Colonic mucosa (tissue), 4 donors: ENCODE measurements at regions not wholly inside any gene's neighbourhood (a gene's known extent, or its start where the extent isn't known, plus 50 kb on each side); places are given as distances from the start of the nearest gene placed in this dataset.

ENCODE experiments used
- DNase-seq: peaks from one replicate; pipeline ENCODE4 v3.0.0-alpha.2; 2020
- H3K27ac ChIP-seq: fragments of 200-600 bp; one replicate; pipeline ENCODE4 v1.8.0; 2021
- H3K27me3 ChIP-seq: fragments of 200-600 bp; one replicate; pipeline ENCODE4 v1.8.0; 2021
- H3K36me3 ChIP-seq: fragments of 200-600 bp; one replicate; pipeline ENCODE4 v1.8.0; 2021
- H3K4me1 ChIP-seq: fragments of 200-600 bp; one replicate; pipeline ENCODE4 v1.8.0; 2021; ENCODE audit warnings: mild to moderate bottlenecking
- H3K4me3 ChIP-seq: fragments of 200-600 bp; one replicate; pipeline ENCODE4 v1.8.0; 2021
- H3K9ac ChIP-seq, 2 donors: one replicate each; pipeline ENCODE4 v1.7.0; 2013; ENCODE audit warnings: control low read depth in 2 of 2, low read depth in 2 of 2, low read length in 2 of 2
- H3K9me3 ChIP-seq: fragments of 200-600 bp; one replicate; pipeline ENCODE4 v1.8.0; 2021
- CTCF ChIP-seq: fragments of 200-600 bp; IDR thresholded peaks from one replicate; pipeline ENCODE4 v1.8.0; 2022; ENCODE audit warnings: antibody characterized with exemption, mild to moderate bottlenecking
- intact Hi-C: fragments of 100-400 bp; cut with DNase I; formaldehyde crosslinking; loops from one replicate; pipeline ENCODE4 v1.14.1; 2022
- donor health status: healthy.
- donor health status: DM: no; HTN: no; CAD: no.
- donor health status: DM: no; HTN: no; CAD: no.

GRCh38 chr4:122973465-122973864 lies 51.1 kb upstream of the NUDT6 start:
- no peak overlapping the region for H3K9ac ChIP-seq
- no peak for DNase-seq
- H3K27me3 ChIP-seq, result no peaks in the 10 kb centered on the region
- no peak for TF ChIP-seq CTCF
- H3K36me3 ChIP-seq, result no peaks in the 10 kb centered on the region
- intact Hi-C loops, result no loop called here
- no peaks in the 10 kb centered on the region for H3K4me1 ChIP-seq
- no peak overlapping the region for H3K27ac ChIP-seq
- no peak overlapping the region for H3K4me3 ChIP-seq
- H3K9me3 ChIP-seq, result no peaks in the 10 kb centered on the region

GRCh38 chr4:122976111-122976510 lies 53.7 kb upstream of the NUDT6 start:
- Histone ChIP-seq H3K27me3 (no peaks in the 10 kb centered on the region), H3K27ac (no peak overlapping the region), H3K4me1 (no peaks in the 10 kb centered on the region), H3K36me3 (no peaks in the 10 kb centered on the region), H3K9ac (no peak overlapping the region), H3K9me3 (no peaks in the 10 kb centered on the region), H3K4me3 (no peak overlapping the region)
- DNase-seq, result no peak
- no peak for TF ChIP-seq CTCF
- intact Hi-C loops, result no loop called here

- H3K36me3 ChIP-seq, result no peaks in the 10 kb centered on the region
- intact Hi-C loops, result no loop called here
- no peak for TF ChIP-seq CTCF
- H3K9me3 ChIP-seq, result no peaks in the 10 kb centered on the region
- no peak overlapping the region for H3K27ac ChIP-seq
- H3K4me3 ChIP-seq, result no peak overlapping the region
- DNase-seq, result no peak
- no peaks in the 10 kb centered on the region for H3K4me1 ChIP-seq
- no peaks in the 10 kb centered on the region for H3K27me3 ChIP-seq
- H3K9ac ChIP-seq, result no peak overlapping the region
Observed at GRCh38 chr4:122977103-122977502, 54.7 kb upstream of the NUDT6 start.

GRCh38 chr4:122978109-122978508 lies 55.7 kb upstream of the NUDT6 start:
- H3K4me1 ChIP-seq, result no peaks in the 10 kb centered on the region
- no peak for TF ChIP-seq CTCF
- no peaks in the 10 kb centered on the region for H3K36me3 ChIP-seq
- no peaks in the 10 kb centered on the region for H3K27me3 ChIP-seq
- H3K9ac ChIP-seq, result no peak overlapping the region
- no peaks in the 10 kb centered on the region for H3K9me3 ChIP-seq
- no peak overlapping the region for H3K27ac ChIP-seq
- intact Hi-C loops, result no loop called here
- H3K4me3 ChIP-seq, result no peak overlapping the region
- no peak for DNase-seq

GRCh38 chr4:122978789-122979188 lies 56.4 kb upstream of the NUDT6 start:
- DNase-seq, result no peak
- no peak for TF ChIP-seq CTCF
- intact Hi-C loops, result no loop called here

GRCh38 chr4:122980860-122981259 lies 58.5 kb upstream of the NUDT6 start:
- Histone ChIP-seq H3K4me1 (no peaks in the 10 kb centered on the region), H3K27ac (no peak overlapping the region), H3K36me3 (no peaks in the 10 kb centered on the region), H3K27me3 (no peaks in the 10 kb centered on the region), H3K4me3 (no peak overlapping the region), H3K9me3 (no peaks in the 10 kb centered on the region), H3K9ac (no peak overlapping the region)
- TF ChIP-seq CTCF, result no peak
- intact Hi-C loops, result no loop called here
- DNase-seq, result no peak

More at GRCh38 chr4:122978789-122979188, 56.4 kb upstream of the NUDT6 start:
- no peak overlapping the region for H3K27ac ChIP-seq
- no peaks in the 10 kb centered on the region for H3K27me3 ChIP-seq
- no peaks in the 10 kb centered on the region for H3K36me3 ChIP-seq
- no peaks in the 10 kb centered on the region for H3K9me3 ChIP-seq
- H3K4me1 ChIP-seq, result no peaks in the 10 kb centered on the region
- no peak overlapping the region for H3K9ac ChIP-seq
- no peak overlapping the region for H3K4me3 ChIP-seq
